ENCODE measurements at regions not wholly inside any gene's neighbourhood (a gene's known extent, or its start where the extent isn't known, plus 50 kb on each side); places are given as distances from the start of the nearest gene placed in this dataset.

- no peak for TF ChIP-seq HOXA7 (CRISPR knock-in tag; IDR thresholded peaks at IDR 0.05; ENCODE audit: borderline replicate concordance)
Measured at GRCh38 chr2:81644189-81644588, 1339.6 kb upstream of the LRRTM1 start (continued).

DNA sequence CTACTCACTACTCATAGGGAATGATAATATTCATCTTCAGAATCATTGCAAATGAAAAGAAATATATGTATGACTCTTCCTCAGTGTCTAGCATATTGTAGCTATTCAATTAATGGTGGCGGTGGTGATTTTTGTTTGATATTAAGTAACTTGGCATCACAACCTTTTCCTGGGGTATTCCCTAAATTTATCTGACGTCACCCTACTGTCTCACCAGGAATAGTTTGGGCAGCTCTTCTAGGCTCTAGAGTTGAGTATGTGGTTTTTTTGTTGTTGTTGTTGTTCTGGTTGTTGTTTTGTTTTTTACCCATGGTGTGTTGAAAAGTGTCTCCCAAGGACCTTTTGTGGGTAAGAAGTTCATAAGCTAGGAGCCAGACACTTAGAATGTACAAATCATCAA lies 1320.3 kb upstream of the LRRTM1 start:
- Histone ChIP-seq H3K9me3 (ENCODE audit: control insufficient read depth, insufficient read depth, low read depth, low read length) (no peaks in the 10 kb centered on the region), H3K27ac (ENCODE audit: extremely low read depth, low read depth, low read length) (no peak overlapping the region), H3K36me3 (ENCODE audit: control insufficient read depth in 2 of 2, insufficient read depth in 1 of 2, low read length in 2 of 2) (no peaks in the 10 kb centered on the region), H3K4me1 (ENCODE audit: control insufficient read depth, insufficient read depth, low read length) (no peaks in the 10 kb centered on the region), H3K4me3 (ENCODE audit: low read depth, low read length) (no peak overlapping the region)
- TF ChIP-seq SALL2 (tag by site-specific recombination; IDR thresholded peaks at IDR 0.05; ENCODE audit: borderline replicate concordance) (no peak), SP3 (tag by site-specific recombination; IDR thresholded peaks at IDR 0.05) (no peak), ZNF354C (tag by site-specific recombination; IDR thresholded peaks at IDR 0.05; ENCODE audit: borderline replicate concordance, low read depth) (no peak), ZSCAN23 (tag by site-specific recombination; IDR thresholded peaks at IDR 0.05) (no peak), ZBTB11 (tag by site-specific recombination; conservative IDR thresholded peaks at IDR 0.05; ENCODE audit: low read depth) (no peak), ZNF138 (tag by site-specific recombination; IDR thresholded peaks at IDR 0.05; ENCODE audit: borderline replicate concordance) (no peak), ZXDB (tag by site-specific recombination; IDR thresholded peaks at IDR 0.05) (no peak), ZNF10 (tag by site-specific recombination; IDR thresholded peaks at IDR 0.05) (no peak), ZNF324 (tag by site-specific recombination; IDR thresholded peaks at IDR 0.05) (no peak), ZNF16 (tag by site-specific recombination; IDR thresholded peaks at IDR 0.05; ENCODE audit: low read depth) (no peak)
- TF ChIP-seq, protein P1, sequence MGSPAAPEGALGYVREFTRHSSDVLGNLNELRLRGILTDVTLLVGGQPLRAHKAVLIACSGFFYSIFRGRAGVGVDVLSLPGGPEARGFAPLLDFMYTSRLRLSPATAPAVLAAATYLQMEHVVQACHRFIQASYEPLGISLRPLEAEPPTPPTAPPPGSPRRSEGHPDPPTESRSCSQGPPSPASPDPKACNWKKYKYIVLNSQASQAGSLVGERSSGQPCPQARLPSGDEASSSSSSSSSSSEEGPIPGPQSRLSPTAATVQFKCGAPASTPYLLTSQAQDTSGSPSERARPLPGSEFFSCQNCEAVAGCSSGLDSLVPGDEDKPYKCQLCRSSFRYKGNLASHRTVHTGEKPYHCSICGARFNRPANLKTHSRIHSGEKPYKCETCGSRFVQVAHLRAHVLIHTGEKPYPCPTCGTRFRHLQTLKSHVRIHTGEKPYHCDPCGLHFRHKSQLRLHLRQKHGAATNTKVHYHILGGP (tag by site-specific recombination; IDR thresholded peaks at IDR 0.05) = no peak
- ChIA-PET POLR2A (no interaction called here), CTCF (no interaction called here)

- H3K4me3 ChIP-seq (ENCODE audit: low read depth, low read length) = no peak overlapping the region
- H3K9me3 ChIP-seq (ENCODE audit: control insufficient read depth, insufficient read depth, low read depth, low read length) = no peaks in the 10 kb centered on the region
- POLR2A ChIA-PET = no interaction called here
- H3K27ac ChIP-seq (ENCODE audit: extremely low read depth, low read depth, low read length) = no peak overlapping the region
- no peaks in the 10 kb centered on the region for H3K4me1 ChIP-seq (ENCODE audit: control insufficient read depth, insufficient read depth, low read length)
- CTCF ChIA-PET = no interaction called here
- no peaks in the 10 kb centered on the region for H3K36me3 ChIP-seq (ENCODE audit: control insufficient read depth in 2 of 2, insufficient read depth in 1 of 2, low read length in 2 of 2)
- TF ChIP-seq ZNF433 (tag by site-specific recombination; IDR thresholded peaks at IDR 0.05; ENCODE audit: low read depth) (no peak), ZNF701 (tag by site-specific recombination; IDR thresholded peaks at IDR 0.05) (no peak), ZSCAN16 (tag by site-specific recombination; IDR thresholded peaks at IDR 0.05) (no peak), ZBTB7A (tag by site-specific recombination; IDR thresholded peaks at IDR 0.05; ENCODE audit: low read depth) (no peak), ZNF423 (tag by site-specific recombination; IDR thresholded peaks at IDR 0.05) (no peak), ZNF843 (tag by site-specific recombination; IDR thresholded peaks at IDR 0.05) (no peak), ZBTB1 (tag by site-specific recombination; IDR thresholded peaks at IDR 0.05) (no peak), BCL11A (tag by site-specific recombination; IDR thresholded peaks at IDR 0.05; ENCODE audit: low read depth) (no peak), WT1 (tag by site-specific recombination; IDR thresholded peaks at IDR 0.05) (no peak), HOXD13 (CRISPR knock-in tag; IDR thresholded peaks at IDR 0.05; ENCODE audit: borderline replicate concordance) (no peak)
- TF ChIP-seq, protein P2, sequence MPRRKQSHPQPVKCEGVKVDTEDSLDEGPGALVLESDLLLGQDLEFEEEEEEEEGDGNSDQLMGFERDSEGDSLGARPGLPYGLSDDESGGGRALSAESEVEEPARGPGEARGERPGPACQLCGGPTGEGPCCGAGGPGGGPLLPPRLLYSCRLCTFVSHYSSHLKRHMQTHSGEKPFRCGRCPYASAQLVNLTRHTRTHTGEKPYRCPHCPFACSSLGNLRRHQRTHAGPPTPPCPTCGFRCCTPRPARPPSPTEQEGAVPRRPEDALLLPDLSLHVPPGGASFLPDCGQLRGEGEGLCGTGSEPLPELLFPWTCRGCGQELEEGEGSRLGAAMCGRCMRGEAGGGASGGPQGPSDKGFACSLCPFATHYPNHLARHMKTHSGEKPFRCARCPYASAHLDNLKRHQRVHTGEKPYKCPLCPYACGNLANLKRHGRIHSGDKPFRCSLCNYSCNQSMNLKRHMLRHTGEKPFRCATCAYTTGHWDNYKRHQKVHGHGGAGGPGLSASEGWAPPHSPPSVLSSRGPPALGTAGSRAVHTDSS (tag by site-specific recombination; IDR thresholded peaks at IDR 0.05) = no peak
- TF ChIP-seq, protein P3, sequence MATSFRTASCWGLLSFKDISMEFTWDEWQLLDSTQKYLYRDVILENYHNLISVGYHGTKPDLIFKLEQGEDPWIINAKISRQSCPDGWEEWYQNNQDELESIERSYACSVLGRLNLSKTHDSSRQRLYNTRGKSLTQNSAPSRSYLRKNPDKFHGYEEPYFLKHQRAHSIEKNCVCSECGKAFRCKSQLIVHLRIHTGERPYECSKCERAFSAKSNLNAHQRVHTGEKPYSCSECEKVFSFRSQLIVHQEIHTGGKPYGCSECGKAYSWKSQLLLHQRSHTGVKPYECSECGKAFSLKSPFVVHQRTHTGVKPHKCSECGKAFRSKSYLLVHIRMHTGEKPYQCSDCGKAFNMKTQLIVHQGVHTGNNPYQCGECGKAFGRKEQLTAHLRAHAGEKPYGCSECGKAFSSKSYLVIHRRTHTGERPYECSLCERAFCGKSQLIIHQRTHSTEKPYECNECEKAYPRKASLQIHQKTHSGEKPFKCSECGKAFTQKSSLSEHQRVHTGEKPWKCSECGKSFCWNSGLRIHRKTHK (tag by site-specific recombination; IDR thresholded peaks at IDR 0.05) = no peak
Measured at GRCh38 chr2:81600088-81600487, 1295.5 kb upstream of the LRRTM1 start.

Measured in HEK293 (cell line).